ENCODE measurements at regions not wholly inside any gene's neighbourhood (a gene's known extent, or its start where the extent isn't known, plus 50 kb on each side); places are given as distances from the start of the nearest gene placed in this dataset.

DNA sequence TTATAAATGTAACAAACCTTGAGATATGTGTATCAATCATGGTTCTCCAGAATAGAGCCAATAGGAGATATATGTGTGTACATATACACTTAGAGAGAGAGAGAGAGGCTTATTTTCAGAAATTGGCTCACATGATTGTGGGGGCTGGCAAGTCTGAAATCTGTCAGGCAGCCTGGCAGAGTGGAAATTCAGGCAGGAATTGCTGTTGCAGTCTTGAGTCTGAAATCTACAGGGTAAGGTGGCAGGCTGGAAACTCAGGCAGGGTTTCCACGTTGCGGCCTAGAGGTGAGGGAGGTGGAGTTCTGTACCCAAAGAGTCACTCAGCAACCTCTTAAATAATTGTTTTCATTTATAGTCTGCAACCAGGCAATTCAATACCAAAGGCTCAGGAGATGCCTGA is 218.4 kb downstream of the B3GLCT start:
- Histone ChIP-seq H3K9me3 (no peaks in the 10 kb centered on the region), H3K4me3 (no peak overlapping the region), H3K27me3 (peaks cover 0 to 3% of the 10 kb centered on the region in 2 donors), H3K4me1 (no peaks in the 10 kb centered on the region), H3K36me3 (no peaks in the 10 kb centered on the region), H3K27ac (no peak overlapping the region)
- no CpG with 5 or more reads among the region's 2 CpGs for WGBS (ENCODE audit: insufficient coverage, low coverage, low lambda C conversion rate, missing lambda C conversion rate)
- intact Hi-C loops (cut with DNase I): loop anchor here in 1 of 2 donors (10.0 kb wide), 1 partner anchor 183 kb away; no protein-coding TSS in a partner anchor
- TF ChIP-seq, protein P1, sequence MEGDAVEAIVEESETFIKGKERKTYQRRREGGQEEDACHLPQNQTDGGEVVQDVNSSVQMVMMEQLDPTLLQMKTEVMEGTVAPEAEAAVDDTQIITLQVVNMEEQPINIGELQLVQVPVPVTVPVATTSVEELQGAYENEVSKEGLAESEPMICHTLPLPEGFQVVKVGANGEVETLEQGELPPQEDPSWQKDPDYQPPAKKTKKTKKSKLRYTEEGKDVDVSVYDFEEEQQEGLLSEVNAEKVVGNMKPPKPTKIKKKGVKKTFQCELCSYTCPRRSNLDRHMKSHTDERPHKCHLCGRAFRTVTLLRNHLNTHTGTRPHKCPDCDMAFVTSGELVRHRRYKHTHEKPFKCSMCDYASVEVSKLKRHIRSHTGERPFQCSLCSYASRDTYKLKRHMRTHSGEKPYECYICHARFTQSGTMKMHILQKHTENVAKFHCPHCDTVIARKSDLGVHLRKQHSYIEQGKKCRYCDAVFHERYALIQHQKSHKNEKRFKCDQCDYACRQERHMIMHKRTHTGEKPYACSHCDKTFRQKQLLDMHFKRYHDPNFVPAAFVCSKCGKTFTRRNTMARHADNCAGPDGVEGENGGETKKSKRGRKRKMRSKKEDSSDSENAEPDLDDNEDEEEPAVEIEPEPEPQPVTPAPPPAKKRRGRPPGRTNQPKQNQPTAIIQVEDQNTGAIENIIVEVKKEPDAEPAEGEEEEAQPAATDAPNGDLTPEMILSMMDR (IDR thresholded peaks at IDR 0.05): no peak
- no peak for TF ChIP-seq POLR2A (IDR thresholded peaks at IDR 0.05)
- ATAC-seq (no peak), DNase-seq (no peak)

DNA sequence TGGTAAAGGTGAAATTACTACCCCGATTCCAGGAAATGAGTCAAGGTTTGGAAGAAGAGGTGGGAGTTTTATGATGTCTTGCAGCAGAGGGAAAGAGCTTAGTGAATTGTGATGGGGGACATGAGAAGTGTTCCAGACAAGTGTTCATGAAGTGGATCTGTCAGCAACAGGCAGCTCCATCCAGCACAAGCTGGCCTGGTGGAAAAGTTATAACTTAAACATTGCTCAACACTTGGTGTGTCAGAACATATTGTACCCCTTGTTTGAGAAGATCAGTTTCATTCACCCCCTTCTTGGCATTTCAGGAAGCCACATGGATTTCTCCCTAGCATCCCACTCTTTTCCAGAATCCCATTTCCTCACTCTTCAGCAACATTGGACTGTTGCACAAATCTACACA is 222.0 kb downstream of the B3GLCT start:
- intact Hi-C loops (cut with DNase I): loop anchor here in 1 of 2 donors (10.0 kb wide), 1 partner anchor 187 kb away; no protein-coding TSS in a partner anchor
- Histone ChIP-seq H3K27ac (no peak overlapping the region), H3K4me3 (no peak overlapping the region), H3K4me1 (no peaks in the 10 kb centered on the region), H3K36me3 (no peaks in the 10 kb centered on the region), H3K9me3 (no peaks in the 10 kb centered on the region), H3K27me3 (no peaks in the 10 kb centered on the region)
- 55% methylated on average over 1 of the region's 1 CpG for WGBS (ENCODE audit: insufficient coverage, low coverage, low lambda C conversion rate, missing lambda C conversion rate)
- no peak for TF ChIP-seq POLR2A (IDR thresholded peaks at IDR 0.05)
- TF ChIP-seq, protein P1 (IDR thresholded peaks at IDR 0.05): no peak
- no peak for ATAC-seq
- DNase-seq: no peak

DNA sequence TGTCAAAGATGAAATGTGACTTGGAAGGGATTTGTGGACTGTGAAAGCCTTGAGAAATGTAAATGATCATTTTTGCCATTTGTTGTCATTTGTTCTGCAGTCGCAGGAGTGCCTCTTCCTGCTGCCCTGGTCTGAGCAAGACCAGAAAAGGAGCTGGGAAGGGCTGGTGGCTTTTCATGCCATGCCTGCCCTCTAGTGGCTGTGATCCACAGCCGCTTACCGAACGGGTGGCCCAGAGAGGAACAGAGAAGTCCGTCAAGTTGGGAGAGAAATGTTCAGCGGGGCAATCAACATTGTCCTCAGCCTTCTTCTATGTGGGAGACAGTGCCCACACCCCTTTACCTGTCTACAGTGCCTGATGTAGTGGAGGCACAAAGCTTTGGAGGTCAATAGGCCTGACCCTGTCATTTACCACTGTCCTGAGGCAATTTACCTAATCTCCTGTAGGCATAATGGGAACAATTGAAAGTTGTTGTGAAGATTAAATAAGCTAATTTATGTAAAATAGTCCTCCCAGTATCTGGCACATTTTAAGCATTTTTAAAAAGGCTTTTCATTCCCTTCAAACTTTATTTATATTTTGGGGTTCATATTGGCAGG is 224.5 kb downstream of the B3GLCT start:
- intact Hi-C loops (cut with DNase I): loop anchor here in 1 of 2 donors (10.0 kb wide), 1 partner anchor 189 kb away; no protein-coding TSS in a partner anchor

DNA sequence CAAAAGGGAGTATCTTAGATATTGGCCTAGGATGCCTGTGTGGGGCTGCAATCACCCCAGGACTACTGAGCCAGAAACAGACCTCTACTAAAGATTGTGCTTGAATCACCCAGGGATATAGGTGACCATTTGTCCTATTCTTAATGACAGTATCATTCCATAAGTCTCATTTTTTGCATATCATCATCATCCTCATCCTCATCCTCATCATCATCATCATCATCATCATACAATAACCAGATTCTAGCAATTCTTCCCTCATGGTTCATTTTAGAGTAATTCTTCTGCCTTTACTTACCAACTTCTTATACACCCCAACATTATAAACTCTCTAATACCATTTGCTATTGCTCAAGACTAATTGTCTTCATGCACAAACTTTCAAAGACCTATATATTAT is 226.6 kb downstream of the B3GLCT start:
- no peak for TF ChIP-seq POLR2A (IDR thresholded peaks at IDR 0.05)
- TF ChIP-seq, protein P1 (IDR thresholded peaks at IDR 0.05): no peak
- Histone ChIP-seq H3K36me3 (no peaks in the 10 kb centered on the region), H3K4me1 (no peaks in the 10 kb centered on the region), H3K27ac (no peak overlapping the region), H3K4me3 (no peak overlapping the region), H3K9me3 (no peaks in the 10 kb centered on the region), H3K27me3 (no peaks in the 10 kb centered on the region)
- intact Hi-C loops (cut with DNase I): loop anchor here in 1 of 2 donors (10.0 kb wide), 1 partner anchor 192 kb away; no protein-coding TSS in a partner anchor
- no peak for ATAC-seq
- no peak for DNase-seq

More for the DNA sequence above, 224.5 kb downstream of the B3GLCT start:
- TF ChIP-seq, protein P1 (IDR thresholded peaks at IDR 0.05): peak; percentile 70 to 90 (median 88)
- no peak for TF ChIP-seq POLR2A (IDR thresholded peaks at IDR 0.05)
- Histone ChIP-seq H3K27ac (no peak overlapping the region), H3K27me3 (no peaks in the 10 kb centered on the region), H3K4me1 (no peaks in the 10 kb centered on the region), H3K9me3 (no peaks in the 10 kb centered on the region), H3K4me3 (no peak overlapping the region), H3K36me3 (no peaks in the 10 kb centered on the region)
- ATAC-seq: peak; percentile 99 to 100 (median 99)
- WGBS (ENCODE audit: insufficient coverage, low coverage, low lambda C conversion rate, missing lambda C conversion rate): 0% methylated on average over 6 of the region's 6 CpGs
- peak; percentile 74 to 79 (median 78) for DNase-seq
